K562 (cell line): ENCODE measurements at regions not wholly inside any gene's neighbourhood (a gene's known extent, or its start where the extent isn't known, plus 50 kb on each side); places are given as distances from the start of the nearest gene placed in this dataset.

Experiments
- ATAC-seq: fragments of 200-7000 bp; cut with Tn5 transposase; 3 replicates; pipeline ENCODE4 v1.9.1; 2020; ENCODE audit warnings: moderate library complexity
- BruUV-seq: library from RNA; stranded (reverse); fragments of 400-500 nt; replicated peaks from 2 replicates; lab custom pipeline; 2021; lab: Mats Ljungman, UMichigan
- CTCF ChIA-PET: fragments of 300-600 bp; formaldehyde crosslinking; extraction: SDS; loops from one replicate; lab custom pipeline; 2021; ENCODE audit warnings: low intra/inter-chr PET ratio; lab: Yijun Ruan, JAX
- POLR2A ChIA-PET: fragments of 300-600, 350-650 bp; sonication (Branson Sonifier 250); formaldehyde crosslinking; extraction: SDS; loops from one replicate; lab custom pipeline; 2021; ENCODE audit warnings: antibody characterized with exemption, inconsistent platforms; lab: Yijun Ruan, JAX
- DNase-seq, 4 experiments: peaks; one replicate each; pipeline versions ENCODE4 v3.0.0 to v3.0.0-alpha.2; 2011 to 2018; ENCODE audit warnings: low spot score in 3 of 4, mixed read lengths in 3 of 4; ENCODE audit errors: extremely low read depth in 1 of 4
- FAIRE-seq: peaks from 2 replicates; lab custom pipeline; 2011; peaks lifted over from hg19 to GRCh38; lab: Jason Lieb, UNC
- H2AFZ ChIP-seq: 2 replicates; pipeline ENCODE4 v1.6.0; 2011; ENCODE audit warnings: low read depth, low read length, control low read depth, inconsistent platforms
- H3K27ac ChIP-seq: fragments of 200-600 bp; 3 replicates; pipeline ENCODE4 v1.8.0; 2011; ENCODE audit warnings: low read depth, mild to moderate bottlenecking, control low read depth, inconsistent platforms, low read length, moderate library complexity, mixed read lengths; ENCODE audit errors: extremely low read depth
- H3K27me3 ChIP-seq, 2 experiments: fragments of 300-600 bp in 1 of 2; 2 replicates in 1 of 2; 3 replicates in 1 of 2; pipeline versions ENCODE4 v1.6.0 to v1.8.0; 2011; ENCODE audit warnings: inconsistent platforms in 2 of 2, low read length in 2 of 2, mild to moderate bottlenecking in 1 of 2, mixed read lengths in 1 of 2, moderate library complexity in 1 of 2; ENCODE audit not compliant: control insufficient read depth in 2 of 2, insufficient read depth in 2 of 2
- H3K36me3 ChIP-seq: fragments of 300-600 bp; 3 replicates; pipeline ENCODE4 v1.8.0; 2011; ENCODE audit warnings: mild to moderate bottlenecking, low read length, inconsistent platforms; ENCODE audit not compliant: control insufficient read depth, insufficient read depth
- H3K4me1 ChIP-seq, 2 experiments: fragments of 200-600 bp in 1 of 2; replicated peaks in 1 of 2; 2 replicates in 1 of 2; 3 replicates in 1 of 2; pipeline versions ENCODE4 v1.5.1 to v1.8.0; 2011; ENCODE audit warnings: inconsistent platforms in 2 of 2, low read length in 2 of 2, mild to moderate bottlenecking in 1 of 2, mixed read lengths in 1 of 2, moderate library complexity in 1 of 2; ENCODE audit not compliant: control insufficient read depth in 2 of 2, insufficient read depth in 2 of 2
- H3K4me2 ChIP-seq: 2 replicates; pipeline ENCODE4 v1.6.1; 2011; ENCODE audit warnings: low read length, control low read depth, inconsistent platforms, mixed read lengths; ENCODE audit not compliant: insufficient read depth
- H3K4me3 ChIP-seq: fragments of 200-600 bp; sonication (generic), shearing (Covaris generic); 2 replicates; pipeline ENCODE4 v1.5.1; 2016; ENCODE audit warnings: control low read depth, inconsistent platforms
- H3K79me2 ChIP-seq: fragments of 200-600 bp; 3 replicates; pipeline ENCODE4 v1.8.0; 2011; ENCODE audit warnings: low read length, inconsistent platforms; ENCODE audit not compliant: control insufficient read depth, insufficient read depth
- H3K9ac ChIP-seq, 2 experiments: 2 replicates each; pipeline versions ENCODE4 v1.6.0 to v1.6.1; 2011; ENCODE audit warnings: low read depth in 2 of 2, low read length in 2 of 2, control low read depth in 1 of 2, inconsistent platforms in 1 of 2, mild to moderate bottlenecking in 1 of 2, mixed read lengths in 1 of 2; ENCODE audit not compliant: insufficient read depth in 1 of 2
- H3K9me1 ChIP-seq: one replicate; pipeline ENCODE4 v1.6.0; 2011; ENCODE audit warnings: inconsistent platforms, mild to moderate bottlenecking, low read length, moderate library complexity; ENCODE audit not compliant: control insufficient read depth, insufficient read depth
- H3K9me3 ChIP-seq: replicated peaks from 2 replicates; pipeline ENCODE4 v1.5.1; 2011; ENCODE audit warnings: low read depth, low read length, inconsistent platforms; ENCODE audit not compliant: control insufficient read depth, insufficient read depth
- H4K20me1 ChIP-seq: replicated peaks from 2 replicates; pipeline ENCODE4 v1.6.1; 2011; ENCODE audit warnings: low read length, inconsistent platforms, mixed read lengths; ENCODE audit not compliant: control insufficient read depth, insufficient read depth
- C11orf30 ChIP-seq: fragments of 450-650 bp; IDR thresholded peaks from 2 replicates; pipeline ENCODE4 v1.6.1; 2016; ENCODE audit warnings: low read depth, mild to moderate bottlenecking
- ERF ChIP-seq: fragments of 450-650 bp; formaldehyde crosslinking; IDR thresholded peaks from 2 replicates; pipeline ENCODE4 v1.4.0; 2020; ENCODE audit warnings: mild to moderate bottlenecking, mixed read lengths
- HCFC1 ChIP-seq: IDR thresholded peaks from 2 replicates; pipeline ENCODE4 v1.6.1; 2012; ENCODE audit warnings: low read depth, low read length, improper control_type of control experiment
- HNRNPH1 ChIP-seq: fragments of 200-400 bp; formaldehyde crosslinking; optimal IDR thresholded peaks from 2 replicates; pipeline ENCODE3; 2017; ENCODE audit warnings: low read depth, mild to moderate bottlenecking, low read length, moderate library complexity
- MAFG ChIP-seq: fragments of 450-650 bp; conservative IDR thresholded peaks from 2 replicates; pipeline ENCODE4 v1.6.1; 2016; ENCODE audit warnings: missing genetic modification characterization, missing compliant biosample characterization
- NFE2 ChIP-seq: IDR thresholded peaks from 2 replicates; pipeline ENCODE4 v1.6.1; 2014; ENCODE audit warnings: antibody characterized with exemption, low read depth
- NR3C1 ChIP-seq: sonication (generic); formaldehyde crosslinking; IDR thresholded peaks from 2 replicates; pipeline ENCODE4 v1.8.1; 2022; ENCODE audit warnings: missing genetic modification reagents
- RFX5 ChIP-seq: IDR thresholded peaks from 2 replicates; pipeline ENCODE4 v1.6.1; 2011; ENCODE audit warnings: low read depth, mild to moderate bottlenecking, improper control_type of control experiment, low read length
- SMAD3 ChIP-seq: fragments of 450-650 bp; formaldehyde crosslinking; conservative IDR thresholded peaks from 2 replicates; pipeline ENCODE4 v1.4.0; 2020; ENCODE audit warnings: mild to moderate bottlenecking
- SRF ChIP-seq, 2 experiments: fragments of 250-450, 450-650 bp in 1 of 2; sonication (Bioruptor Pico) in 1 of 2; sonication (generic) in 1 of 2; formaldehyde crosslinking; IDR thresholded peaks; 2 replicates each; pipeline versions ENCODE4 v1.5.0 to v1.5.1; 2020 to 2022; ENCODE audit warnings: mild to moderate bottlenecking in 1 of 2, missing genetic modification reagents in 1 of 2
- STAG1 ChIP-seq: sonication (generic); formaldehyde crosslinking; IDR thresholded peaks from 2 replicates; pipeline ENCODE4 v1.5.0; 2020; ENCODE audit warnings: missing genetic modification reagents, borderline replicate concordance
- ZBTB17 ChIP-seq: fragments of 450-650 bp; formaldehyde crosslinking; IDR thresholded peaks from 2 replicates; pipeline ENCODE4 v1.4.0; 2020; ENCODE audit warnings: mild to moderate bottlenecking
- ZNF143 ChIP-seq: sonication (generic); formaldehyde crosslinking; IDR thresholded peaks from 2 replicates; pipeline ENCODE4 v1.9.0; 2022; ENCODE audit warnings: mild to moderate bottlenecking, missing genetic modification reagents
- ZNF311 ChIP-seq: fragments of 250-450 bp; sonication (Bioruptor Pico); IDR thresholded peaks from 2 replicates; pipeline ENCODE4 v1.4.0; 2020; ENCODE audit warnings: mild to moderate bottlenecking, moderate library complexity
- ZNF316 ChIP-seq: fragments of 450-650 bp; IDR thresholded peaks from 2 replicates; pipeline ENCODE4 v1.6.1; 2016
- ZNF778 ChIP-seq: fragments of 450-650 bp; formaldehyde crosslinking; IDR thresholded peaks from 2 replicates; pipeline ENCODE4 v1.4.0; 2020; ENCODE audit warnings: mild to moderate bottlenecking, moderate library complexity
- ZNF780A ChIP-seq: fragments of 250-450 bp; sonication (Bioruptor Pico); IDR thresholded peaks from 2 replicates; pipeline ENCODE4 v1.5.0; 2021; ENCODE audit warnings: mild to moderate bottlenecking
- WGBS: fragments of 100-300 bp; shearing (Covaris generic); methylation state at CpG from one replicate; pipeline ENCODE4 v1.1.6; 2016; ENCODE audit warnings: low coverage, mixed read lengths; ENCODE audit not compliant: insufficient coverage; ENCODE audit errors: missing lambda C conversion rate; 5-methylcytosine and 5-hydroxymethylcytosine counted together
- in situ Hi-C: fragments of 300-500 bp; cut with MboI; formaldehyde crosslinking; loops from 4 replicates; pipeline ENCODE4 v1.15.0; 2018; ENCODE audit warnings: inconsistent platforms, mixed read lengths
- intact Hi-C: fragments of 100-400 bp; cut with micrococcal nuclease; formaldehyde crosslinking; loops from 2 replicates; pipeline ENCODE4 v1.14.2; 2022
- TF ChIP-seq, protein P1 (sequence below): fragments of 450-650 bp; formaldehyde crosslinking; IDR thresholded peaks from 2 replicates; pipeline ENCODE4 v1.4.0; 2020; ENCODE audit warnings: mild to moderate bottlenecking, moderate library complexity
- TF ChIP-seq, protein P2 (sequence below): sonication (generic); formaldehyde crosslinking; IDR thresholded peaks from 2 replicates; pipeline ENCODE4 v1.8.1; 2023; ENCODE audit warnings: mild to moderate bottlenecking, missing genetic modification reagents

DNA sequence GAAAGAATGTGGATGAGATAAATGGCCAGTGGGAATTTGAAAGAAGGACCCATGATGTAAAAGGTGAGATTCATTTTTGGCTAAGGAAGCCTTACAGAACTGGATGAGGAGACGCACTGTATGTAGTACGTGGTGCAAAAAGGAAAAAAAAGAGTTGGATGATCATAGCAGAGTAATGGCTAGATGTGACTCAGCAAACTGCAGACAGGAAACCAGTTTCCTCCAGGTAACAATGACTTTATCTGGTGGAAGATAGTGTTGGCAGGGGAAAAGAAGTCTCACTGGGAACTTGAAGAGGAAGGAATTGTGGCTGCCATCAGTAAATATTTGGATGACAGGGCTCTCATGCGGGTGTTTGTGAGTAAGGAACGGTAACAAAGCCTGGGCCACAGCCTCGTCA lies 243.2 kb downstream of the CPE start:
- intact Hi-C loops = no loop called here
- Histone ChIP-seq H3K9me1 (no peaks in the 10 kb centered on the region), H3K9me3 (no peaks in the 10 kb centered on the region), H3K4me2 (no peak overlapping the region), H3K79me2 (no peaks in the 10 kb centered on the region), H3K27me3 (no peaks in the 10 kb centered on the region), H3K27ac (no peak overlapping the region), H3K9ac (no peak overlapping the region), H3K36me3 (no peaks in the 10 kb centered on the region), H4K20me1 (no peaks in the 10 kb centered on the region), H2AFZ (no peak overlapping the region), H3K4me1 (no peaks in the 10 kb centered on the region), H3K4me3 (no peak overlapping the region)
- FAIRE-seq (no peak), ATAC-seq (no peak), DNase-seq (peak in 1 of 4 experiments; percentile 2)
- no TSS peak for BruUV-seq
- CTCF ChIA-PET = no interaction called here
- no peak for TF ChIP-seq ZNF143 (CRISPR knock-in tag)
- peak; percentile 19; the same call in 1 of the 2 replicates for TF ChIP-seq ZNF316
- no peak for TF ChIP-seq HNRNPH1
- TF ChIP-seq SMAD3 (CRISPR knock-in tag) = no peak
- TF ChIP-seq C11orf30 = peak; percentile 26; the same call in 1 of the 2 replicates
- no peak for TF ChIP-seq SRF (CRISPR knock-in tag; IDR thresholded peaks at IDR 0.05)
- no peak for TF ChIP-seq ZBTB17
- TF ChIP-seq STAG1 (CRISPR knock-in tag) = no peak
- no peak for TF ChIP-seq ZNF778
- TF ChIP-seq, protein P1, sequence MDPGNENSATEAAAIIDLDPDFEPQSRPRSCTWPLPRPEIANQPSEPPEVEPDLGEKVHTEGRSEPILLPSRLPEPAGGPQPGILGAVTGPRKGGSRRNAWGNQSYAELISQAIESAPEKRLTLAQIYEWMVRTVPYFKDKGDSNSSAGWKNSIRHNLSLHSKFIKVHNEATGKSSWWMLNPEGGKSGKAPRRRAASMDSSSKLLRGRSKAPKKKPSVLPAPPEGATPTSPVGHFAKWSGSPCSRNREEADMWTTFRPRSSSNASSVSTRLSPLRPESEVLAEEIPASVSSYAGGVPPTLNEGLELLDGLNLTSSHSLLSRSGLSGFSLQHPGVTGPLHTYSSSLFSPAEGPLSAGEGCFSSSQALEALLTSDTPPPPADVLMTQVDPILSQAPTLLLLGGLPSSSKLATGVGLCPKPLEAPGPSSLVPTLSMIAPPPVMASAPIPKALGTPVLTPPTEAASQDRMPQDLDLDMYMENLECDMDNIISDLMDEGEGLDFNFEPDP = no peak
- TF ChIP-seq NR3C1 (CRISPR knock-in tag) = no peak
- no peak for TF ChIP-seq ZNF311 (CRISPR knock-in tag)
- TF ChIP-seq RFX5 = no peak
- no peak for TF ChIP-seq ZNF780A (CRISPR knock-in tag)
- peak; percentile 66 for TF ChIP-seq MAFG
- no peak for TF ChIP-seq HCFC1
- no peak for TF ChIP-seq ERF (CRISPR knock-in tag)
- peak; percentile 41; the same call in 1 of the 2 replicates for TF ChIP-seq NFE2
- TF ChIP-seq, protein P2, sequence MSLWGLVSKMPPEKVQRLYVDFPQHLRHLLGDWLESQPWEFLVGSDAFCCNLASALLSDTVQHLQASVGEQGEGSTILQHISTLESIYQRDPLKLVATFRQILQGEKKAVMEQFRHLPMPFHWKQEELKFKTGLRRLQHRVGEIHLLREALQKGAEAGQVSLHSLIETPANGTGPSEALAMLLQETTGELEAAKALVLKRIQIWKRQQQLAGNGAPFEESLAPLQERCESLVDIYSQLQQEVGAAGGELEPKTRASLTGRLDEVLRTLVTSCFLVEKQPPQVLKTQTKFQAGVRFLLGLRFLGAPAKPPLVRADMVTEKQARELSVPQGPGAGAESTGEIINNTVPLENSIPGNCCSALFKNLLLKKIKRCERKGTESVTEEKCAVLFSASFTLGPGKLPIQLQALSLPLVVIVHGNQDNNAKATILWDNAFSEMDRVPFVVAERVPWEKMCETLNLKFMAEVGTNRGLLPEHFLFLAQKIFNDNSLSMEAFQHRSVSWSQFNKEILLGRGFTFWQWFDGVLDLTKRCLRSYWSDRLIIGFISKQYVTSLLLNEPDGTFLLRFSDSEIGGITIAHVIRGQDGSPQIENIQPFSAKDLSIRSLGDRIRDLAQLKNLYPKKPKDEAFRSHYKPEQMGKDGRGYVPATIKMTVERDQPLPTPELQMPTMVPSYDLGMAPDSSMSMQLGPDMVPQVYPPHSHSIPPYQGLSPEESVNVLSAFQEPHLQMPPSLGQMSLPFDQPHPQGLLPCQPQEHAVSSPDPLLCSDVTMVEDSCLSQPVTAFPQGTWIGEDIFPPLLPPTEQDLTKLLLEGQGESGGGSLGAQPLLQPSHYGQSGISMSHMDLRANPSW (CRISPR knock-in tag) = no peak
- in situ Hi-C loops = no loop called here
- 0% methylated on average over 5 of the region's 5 CpGs for WGBS
- POLR2A ChIA-PET = no interaction called here
